ENCODE measurements at regions not wholly inside any gene's neighbourhood (a gene's known extent, or its start where the extent isn't known, plus 50 kb on each side); places are given as distances from the start of the nearest gene placed in this dataset.
A peak's percentile ranks its signal among the peaks of the same experiment; 100 is the strongest.
"Not testable (repeated sequence)": the region's sequence is repeated elsewhere in the genome, so short reads cannot be mapped to it uniquely, and the experiment has no call there.

DNA sequence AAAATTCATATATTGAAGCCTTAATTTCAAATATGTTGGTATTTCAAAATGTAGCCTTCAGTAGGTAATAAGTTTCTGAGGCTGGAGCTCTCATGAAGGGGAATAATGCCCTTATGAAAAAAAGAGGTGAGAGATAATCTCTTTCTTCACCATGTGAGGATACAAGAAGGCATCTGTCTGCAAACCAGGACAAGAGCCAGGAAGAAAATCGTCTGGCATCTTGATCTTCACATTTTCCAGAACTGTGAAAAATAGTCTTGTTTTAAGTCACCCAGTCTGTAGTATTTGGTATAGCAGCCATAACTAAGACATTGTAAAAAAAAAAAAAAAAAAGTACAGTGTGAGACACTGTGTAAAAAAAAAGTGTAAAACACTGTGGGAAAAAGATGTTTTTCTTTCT is 768.9 kb downstream of the TAF11L14 start:
- ATAC-seq: no peak
- no peak for DNase-seq
- intact Hi-C loops (cut with DNase I, micrococcal nuclease): no loop called here

GRCh38 chr5:18403941-18404438 is 769.7 kb downstream of the TAF11L14 start:
- ATAC-seq (no peak), DNase-seq (no peak)
- intact Hi-C loops (cut with DNase I, micrococcal nuclease): no loop called here

DNA sequence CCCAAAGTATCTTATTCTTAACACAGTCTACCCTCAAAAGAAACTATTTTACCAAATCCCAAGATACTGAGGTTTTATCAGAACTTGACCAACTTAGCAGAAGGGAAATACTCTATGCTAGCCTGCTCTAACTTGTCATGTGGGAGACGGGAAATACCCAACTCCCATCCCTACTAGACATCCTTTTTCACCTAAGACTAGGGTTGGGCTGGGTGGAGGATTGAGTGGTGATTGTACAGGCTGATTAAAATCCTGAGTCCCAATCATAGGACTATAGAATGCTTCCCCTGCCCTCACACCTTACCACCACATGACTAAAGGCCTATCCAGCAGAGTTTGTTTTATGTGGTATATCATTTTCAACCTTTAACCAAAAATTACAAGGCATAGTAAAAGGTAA is 786.5 kb downstream of the TAF11L14 start:
- intact Hi-C loops (cut with DNase I, micrococcal nuclease): no loop called here
- ATAC-seq (no peak), DNase-seq (no peak)

DNA sequence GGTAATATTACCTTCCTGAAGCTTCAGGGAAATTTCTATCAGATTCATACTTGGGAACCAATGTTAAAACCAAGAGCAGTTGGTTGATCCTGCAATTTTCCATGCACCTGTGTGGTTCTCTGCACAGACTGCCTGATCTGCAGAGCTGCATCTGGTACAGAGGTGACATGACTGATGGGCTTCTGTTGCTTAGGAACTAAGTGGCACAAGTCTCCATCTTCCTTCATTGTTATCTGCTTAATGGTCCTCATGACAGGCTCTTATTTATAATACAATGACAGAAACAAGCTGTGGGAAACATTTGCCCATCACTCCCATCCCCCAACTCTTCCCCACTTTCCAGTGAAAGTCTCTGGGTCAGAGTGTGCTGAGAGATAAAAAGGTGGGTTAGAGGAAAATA is 799.1 kb downstream of the TAF11L14 start:
- ATAC-seq (no peak), DNase-seq (no peak)
- intact Hi-C loops (cut with DNase I, micrococcal nuclease): no loop called here

GRCh38 chr5:18438126-18438525 is 803.9 kb downstream of the TAF11L14 start:
- ATAC-seq (no peak), DNase-seq (no peak)
- intact Hi-C loops (cut with DNase I, micrococcal nuclease): no loop called here

- ATAC-seq (peak; percentile 84), DNase-seq (no peak)
- intact Hi-C loops (cut with DNase I, micrococcal nuclease): no loop called here
Measured at GRCh38 chr5:18455521-18455920, 821.3 kb downstream of the TAF11L14 start.

DNA sequence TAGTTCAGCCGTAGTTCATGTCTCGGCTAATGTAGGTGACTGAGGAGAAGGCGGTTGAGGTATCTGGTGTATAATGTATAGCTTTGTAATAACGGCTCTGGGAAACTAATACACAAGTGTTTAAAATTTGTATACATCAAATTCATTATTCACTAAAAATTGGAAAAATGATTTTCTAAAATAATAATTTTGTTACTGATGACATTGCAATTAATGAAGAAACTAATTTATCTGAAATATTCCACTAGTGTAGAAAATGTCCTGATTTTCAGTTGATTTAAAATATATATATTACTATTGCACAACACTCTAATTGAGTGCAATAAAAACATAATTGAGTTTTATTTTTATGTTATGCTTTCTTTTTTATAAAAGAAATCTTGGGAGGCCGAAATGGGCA is 823.0 kb downstream of the TAF11L14 start:
- ATAC-seq: no peak
- intact Hi-C loops (cut with DNase I, micrococcal nuclease): no loop called here
- DNase-seq: no peak

DNA sequence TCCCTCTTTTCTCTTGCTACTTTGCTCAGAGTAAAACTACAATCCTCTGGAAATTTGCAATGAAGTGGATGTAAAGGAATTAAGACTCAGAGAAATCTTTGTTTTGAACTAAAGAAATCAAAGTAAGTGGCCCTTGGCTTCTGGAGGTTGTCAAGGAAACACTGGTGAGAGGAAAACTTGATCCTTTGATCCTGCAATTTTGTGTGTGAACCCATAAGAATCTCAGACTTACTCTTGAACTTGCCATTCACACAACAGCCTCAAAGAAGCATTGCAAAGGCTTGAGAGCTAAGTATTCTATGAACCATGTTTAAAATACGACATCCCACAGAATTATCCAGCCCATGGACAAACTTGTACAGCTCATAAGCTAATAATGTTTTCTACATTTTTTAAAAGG is 827.5 kb downstream of the TAF11L14 start:
- intact Hi-C loops (cut with DNase I, micrococcal nuclease): no loop called here
- ATAC-seq: no peak

GRCh38 chr5:18465833-18466681 is 831.8 kb downstream of the TAF11L14 start:
- intact Hi-C loops (cut with DNase I, micrococcal nuclease): no loop called here

More for the DNA sequence above, 827.5 kb downstream of the TAF11L14 start:
- no peak for DNase-seq

GRCh38 chr5:18466731-18467130 is 832.5 kb downstream of the TAF11L14 start:
- ATAC-seq: no peak
- DNase-seq: no peak
- intact Hi-C loops (cut with DNase I, micrococcal nuclease): no loop called here

More at GRCh38 chr5:18465833-18466681, 831.8 kb downstream of the TAF11L14 start:
- ATAC-seq (peak; percentile 44), DNase-seq (peak in 1 of 2 donors; percentile 62)

GRCh38 chr5:18471791-18472190 is 837.5 kb downstream of the TAF11L14 start:
- DNase-seq; intact Hi-C loops (cut with DNase I, micrococcal nuclease); ATAC-seq: not testable (repeated sequence)

DNA sequence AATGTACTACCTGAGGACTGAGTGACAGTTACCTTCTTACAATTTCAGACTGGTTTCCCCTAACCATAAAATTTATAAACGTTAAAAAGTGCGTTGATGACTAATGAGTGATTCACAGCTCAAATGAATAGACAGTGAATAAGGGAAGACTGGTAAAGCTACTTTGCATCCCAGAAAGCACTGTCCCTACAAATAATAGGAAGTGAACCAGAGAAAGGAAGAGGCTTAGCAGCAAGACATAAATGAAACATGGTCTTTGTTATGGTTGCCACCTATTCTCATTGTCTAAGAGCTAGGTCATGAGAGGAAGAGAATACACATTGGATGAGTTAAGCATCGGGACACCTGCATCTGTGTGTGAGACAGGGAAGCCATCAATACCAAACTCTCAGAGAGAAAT is 849.2 kb downstream of the TAF11L14 start:
- DNase-seq (no peak), ATAC-seq (no peak)
- intact Hi-C loops (cut with DNase I, micrococcal nuclease): no loop called here

DNA sequence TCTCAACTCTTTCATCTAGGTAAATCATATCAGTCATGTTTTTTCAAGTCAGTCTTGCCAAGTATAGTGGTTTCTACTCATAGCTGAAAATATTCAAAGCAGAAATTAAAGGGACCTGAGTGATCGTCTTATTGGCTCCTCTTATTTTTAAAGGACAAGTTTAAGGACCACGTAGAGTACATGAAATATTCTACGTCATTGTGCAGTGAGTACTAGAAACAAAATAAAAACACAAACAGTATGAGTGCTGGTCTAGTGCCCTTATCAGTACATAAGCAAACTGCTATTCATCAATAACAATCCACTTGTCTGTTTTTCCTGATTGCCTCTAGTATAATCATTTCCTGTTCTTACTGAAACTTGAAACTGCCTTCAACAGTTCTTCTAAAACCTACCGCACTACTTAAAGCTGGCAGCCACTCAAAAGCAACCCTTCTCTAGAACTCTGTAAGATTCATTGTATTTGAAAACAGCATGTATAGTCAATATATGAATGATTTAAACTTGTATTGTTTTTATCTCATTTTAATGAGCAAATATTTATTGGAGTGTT is 853.7 kb downstream of the TAF11L14 start:
- intact Hi-C loops (cut with DNase I, micrococcal nuclease): no loop called here
- no peak for DNase-seq
- no peak for ATAC-seq

GRCh38 chr5:18489703-18490102 is 855.4 kb downstream of the TAF11L14 start:
- ATAC-seq (no peak), DNase-seq (no peak)
- intact Hi-C loops (cut with DNase I, micrococcal nuclease): no loop called here

- DNase-seq (no peak), ATAC-seq (no peak)
- intact Hi-C loops (cut with DNase I, micrococcal nuclease): no loop called here
Measured at GRCh38 chr5:18491349-18491748, 857.1 kb downstream of the TAF11L14 start.

- ATAC-seq: no peak
- intact Hi-C loops (cut with DNase I, micrococcal nuclease): no loop called here
Measured at GRCh38 chr5:18495157-18495556, 860.9 kb downstream of the TAF11L14 start.

GRCh38 chr5:18496041-18496440 is 861.8 kb downstream of the TAF11L14 start:
- DNase-seq (no peak), ATAC-seq (no peak)
- intact Hi-C loops (cut with DNase I, micrococcal nuclease): no loop called here

More at GRCh38 chr5:18495157-18495556, 860.9 kb downstream of the TAF11L14 start:
- no peak for DNase-seq

DNA sequence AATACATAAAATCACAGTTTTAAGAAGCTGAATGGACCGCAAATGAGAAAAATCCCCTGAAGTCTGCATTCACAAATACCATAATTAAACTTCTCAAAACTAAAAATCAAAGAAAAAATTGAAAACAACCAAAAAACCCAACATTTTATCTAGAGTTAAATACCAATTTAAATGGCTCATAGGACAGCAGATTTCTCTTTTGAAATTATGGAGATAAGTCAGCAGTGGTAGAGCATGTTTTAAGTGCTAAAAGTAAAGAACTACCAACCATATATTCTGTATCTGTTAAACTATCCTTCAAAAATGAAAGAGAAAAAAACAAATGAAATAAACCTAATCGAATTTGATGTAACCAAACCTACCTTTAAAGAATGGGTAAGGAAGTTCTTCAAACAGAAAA is 862.8 kb downstream of the TAF11L14 start:
- no peak for ATAC-seq
- intact Hi-C loops (cut with DNase I, micrococcal nuclease): no loop called here

DNA sequence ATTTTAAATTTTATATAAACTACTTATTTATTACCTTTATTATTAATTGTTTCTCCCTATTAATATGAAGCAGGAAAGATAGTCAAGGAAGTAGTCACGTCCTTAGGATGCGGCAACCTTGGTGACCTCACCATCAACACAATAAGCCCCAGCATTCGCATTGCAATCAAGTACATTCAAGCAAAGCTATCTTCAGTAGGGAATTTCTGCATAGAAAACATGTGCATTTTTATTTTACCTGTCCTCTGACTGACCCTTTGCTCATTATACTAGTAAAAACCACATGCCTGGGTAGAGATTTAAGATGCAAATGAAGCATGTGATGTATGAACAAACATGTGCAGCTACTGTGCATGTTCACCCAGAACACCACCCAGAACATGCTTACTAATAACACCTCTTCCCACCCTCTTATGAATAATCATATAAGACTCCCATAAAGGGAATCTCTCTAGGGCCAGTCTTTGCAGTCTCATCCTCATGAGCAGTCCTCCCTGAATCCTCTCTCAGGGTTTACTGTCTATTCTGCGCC is 869.6 kb downstream of the TAF11L14 start:
- ATAC-seq: no peak
- DNase-seq: no peak
- intact Hi-C loops (cut with DNase I, micrococcal nuclease): no loop called here

More for the DNA sequence above, 862.8 kb downstream of the TAF11L14 start:
- DNase-seq: no peak

GRCh38 chr5:18507114-18507513 is 872.9 kb downstream of the TAF11L14 start:
- ATAC-seq (no peak), DNase-seq (no peak)
- intact Hi-C loops (cut with DNase I, micrococcal nuclease): no loop called here

Data from left colon (tissue), 2 donors.